ENCODE measurements at regions not wholly inside any gene's neighbourhood (a gene's known extent, or its start where the extent isn't known, plus 50 kb on each side); places are given as distances from the start of the nearest gene placed in this dataset.

- TF ChIP-seq CTCF (IDR thresholded peaks at IDR 0.05) (no peak), EP300 (IDR thresholded peaks at IDR 0.05) (no peak), POLR2AphosphoS5 (IDR thresholded peaks at IDR 0.05) (no peak), POLR2A (IDR thresholded peaks at IDR 0.05) (no peak)
Observed at GRCh38 chrX:25300994-25301393, 285.2 kb upstream of the ARX start.
